Smooth muscle cell (in vitro differentiated cells): ENCODE measurements at regions not wholly inside any gene's neighbourhood (a gene's known extent, or its start where the extent isn't known, plus 50 kb on each side); places are given as distances from the start of the nearest gene placed in this dataset.

ENCODE experiments used
- DNase-seq: peaks from one replicate; lab custom pipeline; 2025; ENCODE audit not compliant: unreplicated experiment; lab: John Stamatoyannopoulos, UW
- H2AFZ ChIP-seq: fragments of 200-600 bp; sonication (generic); 2 replicates; pipeline ENCODE4 v1.6.0; 2016; ENCODE audit warnings: antibody characterized with exemption, low read depth, mild to moderate bottlenecking
- H3F3A ChIP-seq: fragments of 200-600 bp; sonication (generic); 2 replicates; pipeline ENCODE4 v1.6.0; 2017; ENCODE audit warnings: antibody characterized with exemption, low read depth
- H3K27ac ChIP-seq: fragments of 200-600 bp; sonication (generic); 2 replicates; pipeline ENCODE4 v1.5.1; 2016; ENCODE audit warnings: low read depth, mild to moderate bottlenecking
- H3K27me3 ChIP-seq: fragments of 200-600 bp; sonication (generic); 2 replicates; pipeline ENCODE4 v1.6.1; 2016; ENCODE audit warnings: low read depth, mild to moderate bottlenecking
- H3K36me3 ChIP-seq: fragments of 200-600 bp; sonication (generic); 2 replicates; pipeline ENCODE4 v1.5.1; 2016; ENCODE audit warnings: low read depth
- H3K4me1 ChIP-seq: fragments of 200-600 bp; sonication (generic); 2 replicates; pipeline ENCODE4 v1.5.1; 2016; ENCODE audit warnings: low read depth
- H3K4me2 ChIP-seq: fragments of 200-600 bp; sonication (generic); 2 replicates; pipeline ENCODE4 v1.6.0; 2016; ENCODE audit warnings: mild to moderate bottlenecking
- H3K4me3 ChIP-seq: fragments of 200-600 bp; sonication (generic); 2 replicates; pipeline ENCODE4 v1.5.1; 2016; ENCODE audit warnings: mild to moderate bottlenecking
- H3K79me2 ChIP-seq: fragments of 200-600 bp; sonication (generic); 2 replicates; pipeline ENCODE4 v1.6.0; 2016; ENCODE audit warnings: low read depth, mild to moderate bottlenecking
- H3K9ac ChIP-seq: fragments of 200-600 bp; sonication (generic); 2 replicates; pipeline ENCODE4 v1.6.0; 2016; ENCODE audit warnings: low read depth
- H3K9me3 ChIP-seq: fragments of 200-600 bp; sonication (generic); replicated peaks from 2 replicates; pipeline ENCODE4 v1.5.1; 2016; ENCODE audit warnings: low read depth
- H4K20me1 ChIP-seq: fragments of 200-600 bp; sonication (generic); 2 replicates; pipeline ENCODE4 v1.6.0; 2016; ENCODE audit warnings: low read depth
- WGBS: methylation state at CpG from one replicate; pipeline ENCODE4 v1.1.7; 2016; ENCODE audit warnings: low lambda C conversion rate; 5-methylcytosine and 5-hydroxymethylcytosine counted together
- TF ChIP-seq, protein P1 (sequence below): fragments of 200-600 bp; sonication (generic); IDR thresholded peaks from 2 replicates; pipeline ENCODE4 v1.5.1; 2017; ENCODE audit warnings: borderline replicate concordance, mild to moderate bottlenecking, antibody characterized with exemption; ENCODE audit not compliant: insufficient read depth, poor library complexity, severe bottlenecking

DNA sequence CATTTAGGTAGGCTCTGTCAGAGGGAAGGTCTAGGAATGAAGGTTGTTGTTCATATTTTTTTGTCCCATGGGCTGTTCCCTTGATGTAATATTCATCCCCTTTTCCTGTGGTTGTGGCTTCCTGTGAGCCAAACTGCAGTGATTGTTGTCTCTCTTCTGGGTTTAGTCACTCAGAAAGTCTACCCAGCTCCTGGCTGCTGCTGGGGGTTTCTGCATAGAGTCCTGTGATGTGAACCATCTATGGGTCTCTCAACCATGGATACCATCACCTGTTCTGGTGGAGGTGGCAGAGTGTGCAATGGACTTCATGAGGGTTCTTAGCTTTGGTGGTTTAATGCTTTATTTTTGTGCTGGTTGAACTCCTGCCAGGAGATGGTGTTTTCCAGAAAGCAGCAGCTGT is 122.8 kb downstream of the ZC4H2 start:
- H3K36me3 ChIP-seq, result no peaks in the 10 kb centered on the region
- H3F3A ChIP-seq, result no peaks in the 10 kb centered on the region
- no peaks in the 10 kb centered on the region for H3K27me3 ChIP-seq
- H3K4me1 ChIP-seq, result no peaks in the 10 kb centered on the region
- no peak overlapping the region for H2AFZ ChIP-seq
- TF ChIP-seq, protein P1, sequence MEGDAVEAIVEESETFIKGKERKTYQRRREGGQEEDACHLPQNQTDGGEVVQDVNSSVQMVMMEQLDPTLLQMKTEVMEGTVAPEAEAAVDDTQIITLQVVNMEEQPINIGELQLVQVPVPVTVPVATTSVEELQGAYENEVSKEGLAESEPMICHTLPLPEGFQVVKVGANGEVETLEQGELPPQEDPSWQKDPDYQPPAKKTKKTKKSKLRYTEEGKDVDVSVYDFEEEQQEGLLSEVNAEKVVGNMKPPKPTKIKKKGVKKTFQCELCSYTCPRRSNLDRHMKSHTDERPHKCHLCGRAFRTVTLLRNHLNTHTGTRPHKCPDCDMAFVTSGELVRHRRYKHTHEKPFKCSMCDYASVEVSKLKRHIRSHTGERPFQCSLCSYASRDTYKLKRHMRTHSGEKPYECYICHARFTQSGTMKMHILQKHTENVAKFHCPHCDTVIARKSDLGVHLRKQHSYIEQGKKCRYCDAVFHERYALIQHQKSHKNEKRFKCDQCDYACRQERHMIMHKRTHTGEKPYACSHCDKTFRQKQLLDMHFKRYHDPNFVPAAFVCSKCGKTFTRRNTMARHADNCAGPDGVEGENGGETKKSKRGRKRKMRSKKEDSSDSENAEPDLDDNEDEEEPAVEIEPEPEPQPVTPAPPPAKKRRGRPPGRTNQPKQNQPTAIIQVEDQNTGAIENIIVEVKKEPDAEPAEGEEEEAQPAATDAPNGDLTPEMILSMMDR, result no peak
- no peaks in the 10 kb centered on the region for H3K9me3 ChIP-seq
- H3K4me2 ChIP-seq, result no peak overlapping the region
- H3K27ac ChIP-seq, result no peak overlapping the region
- no peaks in the 10 kb centered on the region for H3K79me2 ChIP-seq
- DNase-seq, result no peak
- no peaks in the 10 kb centered on the region for H4K20me1 ChIP-seq
- no peak overlapping the region for H3K9ac ChIP-seq
- H3K4me3 ChIP-seq, result no peak overlapping the region

DNA sequence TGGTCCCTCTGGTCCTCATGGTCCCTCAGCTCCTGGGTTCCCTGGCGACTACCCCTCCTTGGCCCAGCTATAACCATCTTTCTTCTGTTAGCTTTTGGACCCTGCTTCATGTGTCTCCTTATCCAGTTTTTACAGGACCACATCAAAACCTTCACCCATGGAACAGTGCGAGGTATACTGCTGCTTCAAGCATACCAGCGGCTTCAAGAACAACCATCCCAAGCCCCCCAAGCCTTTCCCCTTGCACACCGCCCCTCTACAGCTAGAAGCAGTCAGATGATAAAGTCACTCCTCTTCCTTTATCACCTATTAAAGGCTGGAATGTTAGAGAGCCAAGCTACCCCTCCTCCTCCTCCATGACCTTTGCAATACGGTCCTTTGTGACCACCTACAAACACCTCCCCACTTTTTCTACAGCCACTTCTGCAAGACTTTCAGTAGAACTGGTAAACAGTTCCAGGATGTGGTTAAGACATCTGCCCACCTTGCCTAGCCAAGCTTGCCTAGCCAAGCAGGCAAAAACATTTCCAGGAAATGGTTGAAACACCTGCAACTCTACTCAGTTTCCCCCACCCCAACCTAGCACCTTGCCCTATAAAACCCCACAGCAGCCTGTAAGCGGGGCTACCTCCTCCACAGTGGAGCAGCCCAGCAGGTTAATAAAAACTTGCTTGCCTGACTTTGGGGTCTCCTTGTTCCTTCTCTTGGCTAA is 125.7 kb downstream of the ZC4H2 start:
- Histone ChIP-seq H3K9ac (no peak overlapping the region), H3K9me3 (no peaks in the 10 kb centered on the region), H3K27ac (no peak overlapping the region), H3K79me2 (no peaks in the 10 kb centered on the region), H3K4me3 (no peak overlapping the region), H2AFZ (no peak overlapping the region), H3K27me3 (no peaks in the 10 kb centered on the region), H4K20me1 (no peaks in the 10 kb centered on the region), H3K4me2 (no peak overlapping the region), H3F3A (no peaks in the 10 kb centered on the region), H3K36me3 (no peaks in the 10 kb centered on the region), H3K4me1 (no peaks in the 10 kb centered on the region)
- WGBS, result 71% methylated on average over 6 of the region's 6 CpGs
- no peak for DNase-seq
- TF ChIP-seq, protein P1, result no peak

DNA sequence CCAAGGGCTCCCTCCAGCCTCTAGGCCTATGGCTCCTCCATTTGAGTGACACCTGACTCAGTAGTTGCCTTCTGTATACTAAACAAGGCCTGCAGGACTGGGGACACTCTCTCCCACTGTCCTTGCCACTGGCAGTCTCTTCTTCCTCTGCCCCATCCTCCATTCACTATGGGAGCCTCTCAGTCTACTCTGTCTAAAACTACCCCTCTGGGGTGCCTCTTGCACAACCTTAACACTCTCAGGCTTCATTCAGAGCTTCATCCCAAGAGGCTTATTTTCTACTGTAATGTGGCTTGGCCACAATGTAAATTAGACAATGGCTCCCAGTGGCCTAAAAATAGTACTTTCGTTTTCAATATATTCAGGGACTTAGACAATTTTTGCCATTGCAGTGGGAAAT is 133.0 kb downstream of the ZC4H2 start:
- Histone ChIP-seq H3K4me3 (no peak overlapping the region), H2AFZ (no peak overlapping the region), H3K79me2 (no peaks in the 10 kb centered on the region), H3K9me3 (no peaks in the 10 kb centered on the region), H3K4me2 (no peak overlapping the region), H3K36me3 (no peaks in the 10 kb centered on the region), H3K27me3 (no peaks in the 10 kb centered on the region), H4K20me1 (no peaks in the 10 kb centered on the region), H3K4me1 (no peaks in the 10 kb centered on the region), H3K9ac (no peak overlapping the region), H3F3A (no peaks in the 10 kb centered on the region), H3K27ac (no peak overlapping the region)
- 71% methylated on average over 1 of the region's 1 CpG for WGBS
- no peak for DNase-seq
- TF ChIP-seq, protein P1, result no peak

DNA sequence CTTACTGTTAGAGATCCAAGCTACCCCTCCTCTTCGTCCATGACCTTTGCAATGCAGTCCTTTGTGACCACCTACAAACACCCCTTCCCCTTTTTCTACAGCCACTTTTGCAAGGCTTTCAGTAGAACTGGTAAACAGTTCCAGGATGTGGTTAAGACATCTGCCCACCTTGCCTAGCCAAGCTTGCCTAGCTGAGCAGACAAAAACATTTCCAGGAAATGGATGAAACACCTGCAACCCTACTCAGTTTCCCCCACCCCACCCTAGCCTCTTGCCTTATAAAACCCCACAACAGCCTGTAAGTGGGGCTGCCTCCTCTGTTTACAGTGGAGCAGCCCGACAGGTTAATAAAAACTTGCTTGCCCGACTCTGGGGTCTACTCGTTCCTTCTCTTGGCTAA is 133.8 kb downstream of the ZC4H2 start:
- Histone ChIP-seq H3K4me1 (no peaks in the 10 kb centered on the region), H3K27me3 (no peaks in the 10 kb centered on the region), H4K20me1 (no peaks in the 10 kb centered on the region), H3K9ac (no peak overlapping the region), H3K4me2 (no peak overlapping the region), H3K27ac (no peak overlapping the region), H3K79me2 (no peaks in the 10 kb centered on the region), H3K36me3 (no peaks in the 10 kb centered on the region), H3K4me3 (no peak overlapping the region), H3K9me3 (no peaks in the 10 kb centered on the region), H3F3A (no peaks in the 10 kb centered on the region), H2AFZ (no peak overlapping the region)
- 89% methylated on average over 4 of the region's 4 CpGs for WGBS
- no peak for DNase-seq
- TF ChIP-seq, protein P1, result no peak
